NCI-H146 treated with DMSO at 0.1 percent for 48 hours (cell line): ENCODE measurements at regions not wholly inside any gene's neighbourhood (a gene's known extent, or its start where the extent isn't known, plus 50 kb on each side); places are given as distances from the start of the nearest gene placed in this dataset.

Experiments used
- DNase-seq: peaks from one replicate; lab custom pipeline; 2025; ENCODE audit not compliant: unreplicated experiment; lab: John Stamatoyannopoulos, UW

GRCh38 chr12:3336606-3337311, 154.2 kb upstream of the PRMT8 start:
- DNase-seq, result no peak

- no peak for DNase-seq
These were observed 153.1 kb upstream of the PRMT8 start for GRCh38 chr12:3337944-3338343.

GRCh38 chr12:3339221-3339620, 151.8 kb upstream of the PRMT8 start:
- DNase-seq, result no peak

- no peak for DNase-seq
These were observed 149.4 kb upstream of the PRMT8 start for GRCh38 chr12:3341594-3341993.

GRCh38 chr12:3342051-3342450, 149.0 kb upstream of the PRMT8 start:
- DNase-seq, result no peak

GRCh38 chr12:3348055-3348454, 142.9 kb upstream of the PRMT8 start:
- DNase-seq, result no peak

GRCh38 chr12:3350432-3350831, 140.6 kb upstream of the PRMT8 start:
- DNase-seq, result no peak

GRCh38 chr12:3351731-3352130, 139.3 kb upstream of the PRMT8 start:
- DNase-seq, result no peak

GRCh38 chr12:3352230-3352629, 138.8 kb upstream of the PRMT8 start:
- DNase-seq, result no peak

GRCh38 chr12:3353621-3354020, 137.4 kb upstream of the PRMT8 start:
- DNase-seq, result no peak

GRCh38 chr12:3354586-3354985, 136.4 kb upstream of the PRMT8 start:
- no peak for DNase-seq

GRCh38 chr12:3355378-3355900, 135.6 kb upstream of the PRMT8 start:
- DNase-seq, result no peak

- no peak for DNase-seq
These were observed 133.0 kb upstream of the PRMT8 start for GRCh38 chr12:3357950-3358525.

GRCh38 chr12:3359478-3359877, 131.5 kb upstream of the PRMT8 start:
- no peak for DNase-seq

- DNase-seq, result no peak
These were observed 129.9 kb upstream of the PRMT8 start for GRCh38 chr12:3361146-3361545.

GRCh38 chr12:3362737-3363136, 128.3 kb upstream of the PRMT8 start:
- DNase-seq, result no peak

GRCh38 chr12:3363608-3364007, 127.4 kb upstream of the PRMT8 start:
- DNase-seq, result no peak

- DNase-seq, result peak; percentile 44
These were observed 126.8 kb upstream of the PRMT8 start for GRCh38 chr12:3364226-3364625.

- DNase-seq, result peak; percentile 40
These were observed 126.1 kb upstream of the PRMT8 start for GRCh38 chr12:3364661-3365462.

GRCh38 chr12:3365463-3366411, 125.3 kb upstream of the PRMT8 start:
- DNase-seq, result peak; percentile 21
